GM12892 (cell line): ENCODE measurements at regions not wholly inside any gene's neighbourhood (a gene's known extent, or its start where the extent isn't known, plus 50 kb on each side); places are given as distances from the start of the nearest gene placed in this dataset.

Experiments
- POLR2A ChIP-seq: IDR thresholded peaks from 2 replicates; pipeline ENCODE4 v1.6.1; 2011; ENCODE audit warnings: low read depth, low read length, control low read depth
- POLR2AphosphoS5 ChIP-seq: IDR thresholded peaks from 2 replicates; pipeline ENCODE4 v1.6.1; 2011; ENCODE audit warnings: low read depth, low read length, control low read depth
- TAF1 ChIP-seq: IDR thresholded peaks from 2 replicates; pipeline ENCODE4 v1.6.1; 2011; ENCODE audit warnings: low read depth, mild to moderate bottlenecking, control low read depth, low read length, borderline replicate concordance

- TF ChIP-seq POLR2AphosphoS5 (no peak), POLR2A (no peak), TAF1 (no peak)
These were observed 570.4 kb upstream of the EYS start for GRCh38 chr6:66277400-66277799.
